ENCODE measurements at regions not wholly inside any gene's neighbourhood (a gene's known extent, or its start where the extent isn't known, plus 50 kb on each side); places are given as distances from the start of the nearest gene placed in this dataset.

DNA sequence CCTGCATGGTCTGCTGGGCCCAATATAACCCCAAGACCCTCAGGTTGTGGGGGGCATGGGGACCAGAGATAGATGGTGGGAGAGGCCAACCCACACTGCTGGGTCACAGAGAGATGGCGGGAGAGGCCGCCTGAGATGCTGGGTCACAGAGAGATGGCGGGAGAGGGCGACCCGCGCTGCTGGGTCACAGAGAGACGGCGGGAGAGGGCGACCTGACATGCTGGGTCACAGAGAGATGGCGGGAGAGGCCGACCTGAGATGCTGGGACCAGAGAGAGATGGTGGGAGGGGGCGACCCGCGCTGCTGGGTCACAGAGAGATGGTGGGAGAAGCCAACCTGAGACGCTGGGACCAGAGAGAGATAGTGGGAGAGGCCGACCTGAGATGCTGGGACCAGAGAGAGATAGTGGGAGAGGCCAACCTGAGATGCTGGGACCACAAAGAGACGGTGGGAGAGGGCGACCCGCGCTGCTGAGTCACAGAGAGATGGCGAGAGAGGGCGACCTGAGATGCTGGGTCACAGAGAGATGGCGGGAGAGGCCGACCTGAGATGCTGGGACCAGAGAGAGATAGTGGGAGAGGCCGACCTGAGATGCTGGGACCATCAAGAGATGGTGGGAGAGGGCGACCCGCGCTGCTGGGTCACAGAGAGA lies 133.2 kb downstream of the DLL1 start:
- H2AFZ ChIP-seq (ENCODE audit: low read depth, low read length): no peak overlapping the region
- H3K9ac ChIP-seq (replicated peaks; ENCODE audit: extremely low read depth, insufficient read depth, low read length): no peak overlapping the region
- no peaks in the 10 kb centered on the region for H3K27me3 ChIP-seq (ENCODE audit: control insufficient read depth in 2 of 2, insufficient read depth in 2 of 2, low read length in 2 of 2)
- H3K9me3 ChIP-seq (replicated peaks; ENCODE audit: control insufficient read depth, insufficient read depth, low read length): no peaks in the 10 kb centered on the region
- intact Hi-C loops (cut with micrococcal nuclease): loop anchor here (10.0 kb wide), 2 partner anchors 127 to 357 kb away; no protein-coding TSS in a partner anchor
- dilution Hi-C loops (cut with MboI; ENCODE audit: extremely low pct_ligation_motif_present, low sequenced_read_pairs): no loop called here
- H3K36me3 ChIP-seq (ENCODE audit: control insufficient read depth in 2 of 2, extremely low read depth in 1 of 2, insufficient read depth in 2 of 2, low read length in 2 of 2): no peaks in the 10 kb centered on the region
- ChIA-PET CTCF (no interaction called here), POLR2A (no interaction called here)
- H3K4me1 ChIP-seq (ENCODE audit: control insufficient read depth, extremely low read depth, insufficient read depth, low read length): no peaks in the 10 kb centered on the region
- no peak overlapping the region for H3K4me2 ChIP-seq (ENCODE audit: insufficient read depth, low read length)
- no peak for TF ChIP-seq JUN (IDR thresholded peaks at IDR 0.05; ENCODE audit: borderline replicate concordance, insufficient read depth, insufficient read length, low read depth)
- no peak for TF ChIP-seq POLR2AphosphoS5 (IDR thresholded peaks at IDR 0.05; ENCODE audit: insufficient read depth, low read depth, low read length)
- no peak for TF ChIP-seq GATA2 (IDR thresholded peaks at IDR 0.05; ENCODE audit: insufficient read depth, insufficient read length, low read depth, low read length)
- no peak for TF ChIP-seq EZH2 (IDR thresholded peaks at IDR 0.05; ENCODE audit: borderline replicate concordance, low read depth, low read length, severe bottlenecking)
- TF ChIP-seq, protein P1, sequence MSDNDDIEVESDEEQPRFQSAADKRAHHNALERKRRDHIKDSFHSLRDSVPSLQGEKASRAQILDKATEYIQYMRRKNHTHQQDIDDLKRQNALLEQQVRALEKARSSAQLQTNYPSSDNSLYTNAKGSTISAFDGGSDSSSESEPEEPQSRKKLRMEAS (IDR thresholded peaks at IDR 0.05; ENCODE audit: insufficient read depth, insufficient read length): no peak
- TF ChIP-seq MYC (IDR thresholded peaks at IDR 0.05; ENCODE audit: low read depth, low read length): no peak
- no peak for TF ChIP-seq CTCF (IDR thresholded peaks at IDR 0.05; ENCODE audit: extremely low read depth in 1 of 2, insufficient read depth in 1 of 2, low read depth in 1 of 2, low read length in 2 of 2)
- TF ChIP-seq FOS (IDR thresholded peaks at IDR 0.05; ENCODE audit: borderline replicate concordance, insufficient read depth, low read length): no peak
- no peak for TF ChIP-seq POLR2A (IDR thresholded peaks at IDR 0.05; ENCODE audit: low read depth, low read length)
- H3K27ac ChIP-seq (ENCODE audit: insufficient read depth, low read depth, low read length): no peak overlapping the region
- H3K79me2 ChIP-seq (ENCODE audit: control insufficient read depth, insufficient read depth, low read length): no peaks in the 10 kb centered on the region
- H3K4me3 ChIP-seq (replicated peaks in 1 of 3; ENCODE audit: insufficient read depth in 1 of 3, low read depth in 1 of 3, low read length in 3 of 3): no peak overlapping the region
- DNase-seq (ENCODE audit: low read depth, low spot score) (no peak), FAIRE-seq (no peak)
- no peaks in the 10 kb centered on the region for H4K20me1 ChIP-seq (replicated peaks; ENCODE audit: control insufficient read depth, extremely low read depth, insufficient read depth, low read length)
- no TSS peak for BruUV-seq (replicated peaks)
- no peaks in the 10 kb centered on the region for H3K9me1 ChIP-seq (replicated peaks; ENCODE audit: control insufficient read depth, extremely low read depth, insufficient read depth, low read length)
